ENCODE measurements at regions not wholly inside any gene's neighbourhood (a gene's known extent, or its start where the extent isn't known, plus 50 kb on each side); places are given as distances from the start of the nearest gene placed in this dataset.

GRCh38 chr17:21530311-21530710 is 154.2 kb downstream of the KCNJ12 start:
- H3K4me1 ChIP-seq, result no peaks in the 10 kb centered on the region
- intact Hi-C loops (cut with DNase I; ENCODE audit: low total_unique reads) (no loop called here), in situ Hi-C loops (cut with MboI; ENCODE audit: low pct_ligation_motif_present in 1 of 4, low pct_unique_long_range_greater_than_20kb in 1 of 4, low sequenced_read_pairs in 3 of 4) (no loop called here)
- TF ChIP-seq POLR2AphosphoS5 (IDR thresholded peaks at IDR 0.05) (no peak), EP300 (IDR thresholded peaks at IDR 0.05; ENCODE audit: low read depth) (no peak), CTCF (IDR thresholded peaks at IDR 0.05) (no peak), POLR2A (IDR thresholded peaks at IDR 0.05) (no peak)
- no peaks in the 10 kb centered on the region for H3K9me3 ChIP-seq
- no peaks in the 10 kb centered on the region for H3K27me3 ChIP-seq
- H3K4me3 ChIP-seq, result no peak overlapping the region
- 56 to 61% methylated on average over 2 to 5 of the region's 5 CpGs for WGBS, 2 donors (ENCODE audit: low coverage in 1 of 2)
- H3K36me3 ChIP-seq, result peaks cover 0 to 7% (median 0%) of the 10 kb centered on the region in 4 donors
- no peak for DNase-seq
- H3K27ac ChIP-seq, result no peak overlapping the region

DNA sequence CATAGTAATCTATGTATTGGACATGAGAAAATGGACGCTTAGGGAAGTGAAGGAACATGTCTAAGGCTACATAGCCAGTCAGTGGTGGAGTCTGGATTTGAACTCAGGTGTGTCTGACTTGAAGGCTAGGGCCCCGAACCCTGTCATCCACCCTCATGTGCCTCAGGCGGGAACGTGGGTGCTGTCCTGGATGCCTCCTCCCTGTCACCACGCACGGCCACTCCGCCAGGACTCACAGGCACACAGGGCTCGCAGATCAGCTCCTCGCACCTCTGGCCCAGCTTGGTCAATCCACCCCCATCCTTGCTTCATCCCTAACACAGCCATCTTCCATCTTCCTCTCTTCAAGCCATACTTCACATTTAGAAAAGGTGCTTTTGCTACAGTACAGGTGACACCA is 154.7 kb downstream of the KCNJ12 start:
- Histone ChIP-seq H3K36me3 (peaks cover 0 to 7% (median 0%) of the 10 kb centered on the region in 4 donors), H3K9me3 (no peaks in the 10 kb centered on the region), H3K27me3 (no peaks in the 10 kb centered on the region), H3K4me3 (no peak overlapping the region), H3K27ac (no peak overlapping the region), H3K4me1 (no peaks in the 10 kb centered on the region)
- no peak for DNase-seq
- intact Hi-C loops (cut with DNase I; ENCODE audit: low total_unique reads), result no loop called here
- TF ChIP-seq POLR2A (IDR thresholded peaks at IDR 0.05) (no peak), CTCF (IDR thresholded peaks at IDR 0.05) (no peak), EP300 (IDR thresholded peaks at IDR 0.05; ENCODE audit: low read depth) (no peak)
- WGBS, 2 donors (ENCODE audit: low coverage in 1 of 2), result 80 to 91% methylated on average over 1 to 9 of the region's 9 CpGs
- in situ Hi-C loops (cut with MboI; ENCODE audit: low pct_ligation_motif_present in 1 of 4, low pct_unique_long_range_greater_than_20kb in 1 of 4, low sequenced_read_pairs in 3 of 4), result no loop called here

- Histone ChIP-seq H3K9me3 (peaks cover 5 to 8% of the 10 kb centered on the region in 2 donors), H3K27ac (no peak overlapping the region), H3K4me1 (no peaks in the 10 kb centered on the region), H3K36me3 (peaks cover 0 to 7% (median 0%) of the 10 kb centered on the region in 4 donors), H3K4me3 (no peak overlapping the region), H3K27me3 (no peaks in the 10 kb centered on the region)
- intact Hi-C loops (cut with DNase I; ENCODE audit: low total_unique reads), result no loop called here
- DNase-seq, result no peak
- TF ChIP-seq POLR2AphosphoS5 (IDR thresholded peaks at IDR 0.05) (no peak), CTCF (IDR thresholded peaks at IDR 0.05) (no peak), POLR2A (IDR thresholded peaks at IDR 0.05) (no peak), EP300 (IDR thresholded peaks at IDR 0.05; ENCODE audit: low read depth) (no peak)
- WGBS, 2 donors (ENCODE audit: low coverage in 1 of 2), result 74% methylated on average over 9 of the region's 9 CpGs; no CpG with 5 or more reads in 1 of the 2 donors
- in situ Hi-C loops (cut with MboI; ENCODE audit: low pct_ligation_motif_present in 1 of 4, low pct_unique_long_range_greater_than_20kb in 1 of 4, low sequenced_read_pairs in 3 of 4), result no loop called here
Observed at GRCh38 chr17:21532763-21533385, 156.7 kb downstream of the KCNJ12 start.

GRCh38 chr17:21535686-21536375 is 156.5 kb upstream of the KCNJ18 start:
- in situ Hi-C loops (cut with MboI; ENCODE audit: low pct_ligation_motif_present in 1 of 4, low pct_unique_long_range_greater_than_20kb in 1 of 4, low sequenced_read_pairs in 3 of 4) (no loop called here), intact Hi-C loops (cut with DNase I; ENCODE audit: low total_unique reads) (no loop called here)
- Histone ChIP-seq H3K4me1 (peaks cover 0 to 11% (median 4%) of the 10 kb centered on the region in 4 donors), H3K4me3 (no peak overlapping the region), H3K27ac (no peak overlapping the region), H3K9me3 (peaks cover 9 to 11% of the 10 kb centered on the region in 2 donors), H3K27me3 (no peaks in the 10 kb centered on the region), H3K36me3 (peaks cover 0 to 7% (median 0%) of the 10 kb centered on the region in 4 donors)
- no peak for DNase-seq
- TF ChIP-seq CTCF (IDR thresholded peaks at IDR 0.05), result no peak
- TF ChIP-seq POLR2A (IDR thresholded peaks at IDR 0.05), result no peak
- no peak for TF ChIP-seq EP300 (IDR thresholded peaks at IDR 0.05; ENCODE audit: low read depth)
- 70% methylated on average over 1 of the region's 1 CpG; no CpG with 5 or more reads in 1 of the 2 donors for WGBS, 2 donors (ENCODE audit: low coverage in 1 of 2)
